Mucosa of rectum (tissue), 2 donors: ENCODE measurements at regions not wholly inside any gene's neighbourhood (a gene's known extent, or its start where the extent isn't known, plus 50 kb on each side); places are given as distances from the start of the nearest gene placed in this dataset.

Source experiments
- H3K27ac ChIP-seq, 2 donors: one replicate each; pipeline ENCODE4 v1.7.0; 2013; ENCODE audit warnings: inconsistent platforms in 2 of 2, low read depth in 2 of 2, low read length in 2 of 2
- H3K27me3 ChIP-seq, 2 donors: one replicate each; pipeline ENCODE4 v1.7.0; 2013; ENCODE audit warnings: low read length in 2 of 2; ENCODE audit not compliant: control insufficient read depth in 2 of 2, insufficient read depth in 2 of 2
- H3K36me3 ChIP-seq, 2 donors: one replicate each; pipeline ENCODE4 v1.7.0; 2013; ENCODE audit warnings: low read length in 2 of 2; ENCODE audit not compliant: control insufficient read depth in 2 of 2, insufficient read depth in 2 of 2
- H3K4me1 ChIP-seq, 2 donors: one replicate each; pipeline ENCODE4 v1.7.0; 2013; ENCODE audit warnings: low read length in 2 of 2, mild to moderate bottlenecking in 1 of 2; ENCODE audit not compliant: control insufficient read depth in 2 of 2, insufficient read depth in 2 of 2
- H3K4me3 ChIP-seq, 2 donors: one replicate each; pipeline ENCODE4 v1.7.0; 2013; ENCODE audit warnings: low read length in 2 of 2
- H3K9ac ChIP-seq, 2 donors: one replicate each; pipeline ENCODE4 v1.7.0; 2013; ENCODE audit warnings: low read length in 2 of 2, low read depth in 1 of 2, mild to moderate bottlenecking in 1 of 2
- H3K9me3 ChIP-seq, 2 donors: one replicate each; pipeline ENCODE4 v1.7.0; 2013; ENCODE audit warnings: low read length in 2 of 2; ENCODE audit not compliant: control insufficient read depth in 2 of 2
- donor health status: healthy.
- donor health status: Normal muscosa, but diverticular disease.

GRCh38 chr5:159777049-159777660 is 139.1 kb upstream of the ADRA1B start:
- peaks cover 0 to 8% of the 10 kb centered on the region in 2 donors for H3K27me3 ChIP-seq
- no peak overlapping the region for H3K27ac ChIP-seq
- H3K36me3 ChIP-seq = no peaks in the 10 kb centered on the region
- no peak overlapping the region for H3K9ac ChIP-seq
- no peaks in the 10 kb centered on the region for H3K9me3 ChIP-seq
- H3K4me3 ChIP-seq = no peak overlapping the region
- H3K4me1 ChIP-seq = no peaks in the 10 kb centered on the region

GRCh38 chr5:159779481-159779880 is 136.8 kb upstream of the ADRA1B start:
- H3K36me3 ChIP-seq = no peaks in the 10 kb centered on the region
- H3K4me1 ChIP-seq = no peaks in the 10 kb centered on the region
- no peak overlapping the region for H3K27ac ChIP-seq
- no peak overlapping the region for H3K4me3 ChIP-seq
- peaks cover 0 to 3% of the 10 kb centered on the region in 2 donors for H3K27me3 ChIP-seq
- no peak overlapping the region for H3K9ac ChIP-seq
- H3K9me3 ChIP-seq = no peaks in the 10 kb centered on the region

GRCh38 chr5:159780246-159780645 is 136.0 kb upstream of the ADRA1B start:
- no peak overlapping the region for H3K4me3 ChIP-seq
- no peaks in the 10 kb centered on the region for H3K9me3 ChIP-seq
- no peaks in the 10 kb centered on the region for H3K36me3 ChIP-seq
- no peak overlapping the region for H3K27ac ChIP-seq
- no peak overlapping the region for H3K9ac ChIP-seq
- H3K4me1 ChIP-seq = no peaks in the 10 kb centered on the region
- H3K27me3 ChIP-seq = peaks cover 0 to 2% of the 10 kb centered on the region in 2 donors

GRCh38 chr5:159781626-159782157 is 134.6 kb upstream of the ADRA1B start:
- H3K4me3 ChIP-seq = no peak overlapping the region
- no peak overlapping the region for H3K27ac ChIP-seq
- no peaks in the 10 kb centered on the region for H3K9me3 ChIP-seq
- no peaks in the 10 kb centered on the region for H3K4me1 ChIP-seq
- no peaks in the 10 kb centered on the region for H3K36me3 ChIP-seq
- H3K27me3 ChIP-seq = peaks cover 0 to 2% of the 10 kb centered on the region in 2 donors
- no peak overlapping the region for H3K9ac ChIP-seq

GRCh38 chr5:159782197-159782994 is 133.9 kb upstream of the ADRA1B start:
- Histone ChIP-seq H3K4me1 (no peaks in the 10 kb centered on the region), H3K4me3 (no peak overlapping the region), H3K9me3 (no peaks in the 10 kb centered on the region), H3K27me3 (peaks cover 0 to 2% of the 10 kb centered on the region in 2 donors), H3K36me3 (no peaks in the 10 kb centered on the region), H3K27ac (no peak overlapping the region), H3K9ac (no peak overlapping the region)

GRCh38 chr5:159782995-159783300 is 133.3 kb upstream of the ADRA1B start:
- H3K27me3 ChIP-seq = peaks cover 0 to 2% of the 10 kb centered on the region in 2 donors
- H3K4me1 ChIP-seq = peaks cover 0 to 4% of the 10 kb centered on the region in 2 donors
- no peak overlapping the region for H3K27ac ChIP-seq
- H3K9ac ChIP-seq = no peak overlapping the region
- no peak overlapping the region for H3K4me3 ChIP-seq
- H3K9me3 ChIP-seq = no peaks in the 10 kb centered on the region
- no peaks in the 10 kb centered on the region for H3K36me3 ChIP-seq

DNA sequence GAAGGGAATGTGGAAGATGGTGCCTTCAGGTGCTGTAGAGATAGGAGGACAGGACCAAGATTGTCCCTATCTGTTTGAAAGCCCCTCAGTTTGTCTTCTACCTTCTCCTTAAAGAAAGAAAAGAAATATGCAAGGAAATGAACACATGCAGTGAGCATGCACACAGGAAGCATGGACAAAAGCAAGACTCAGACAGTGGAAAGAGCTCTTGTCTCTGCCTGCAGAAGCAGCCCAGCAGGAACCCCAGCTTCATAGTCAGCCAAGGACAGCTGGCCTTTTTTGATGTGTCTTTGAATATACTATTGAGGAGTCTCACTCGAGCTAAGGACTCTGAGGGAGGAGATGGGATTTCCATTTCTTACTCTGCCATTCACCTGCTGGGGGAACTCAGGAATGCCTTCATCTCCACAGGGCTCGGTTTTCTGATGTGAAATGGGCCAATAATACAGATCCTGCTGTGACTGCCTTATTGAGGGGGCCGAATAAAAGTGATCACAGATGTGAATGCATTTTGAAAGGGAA is 132.5 kb upstream of the ADRA1B start:
- no peaks in the 10 kb centered on the region for H3K9me3 ChIP-seq
- peaks cover 0 to 2% of the 10 kb centered on the region in 2 donors for H3K27me3 ChIP-seq
- H3K9ac ChIP-seq = no peak overlapping the region
- no peaks in the 10 kb centered on the region for H3K36me3 ChIP-seq
- no peak overlapping the region for H3K27ac ChIP-seq
- peaks cover 0 to 6% of the 10 kb centered on the region in 2 donors for H3K4me1 ChIP-seq
- no peak overlapping the region for H3K4me3 ChIP-seq

- peaks cover 0 to 6% of the 10 kb centered on the region in 2 donors for H3K4me1 ChIP-seq
- H3K27ac ChIP-seq = no peak overlapping the region
- H3K9ac ChIP-seq = no peak overlapping the region
Measured at GRCh38 chr5:159784993-159785392, 131.3 kb upstream of the ADRA1B start.

GRCh38 chr5:159785656-159786055 is 130.6 kb upstream of the ADRA1B start:
- H3K27ac ChIP-seq = no peak overlapping the region
- peaks cover 0 to 6% of the 10 kb centered on the region in 2 donors for H3K4me1 ChIP-seq
- no peak overlapping the region for H3K9ac ChIP-seq
- H3K27me3 ChIP-seq = peaks cover 0 to 2% of the 10 kb centered on the region in 2 donors
- no peak overlapping the region for H3K4me3 ChIP-seq
- no peaks in the 10 kb centered on the region for H3K9me3 ChIP-seq
- H3K36me3 ChIP-seq = no peaks in the 10 kb centered on the region

More at GRCh38 chr5:159784993-159785392, 131.3 kb upstream of the ADRA1B start:
- Histone ChIP-seq H3K27me3 (peaks cover 0 to 2% of the 10 kb centered on the region in 2 donors), H3K4me3 (no peak overlapping the region), H3K36me3 (no peaks in the 10 kb centered on the region), H3K9me3 (no peaks in the 10 kb centered on the region)

DNA sequence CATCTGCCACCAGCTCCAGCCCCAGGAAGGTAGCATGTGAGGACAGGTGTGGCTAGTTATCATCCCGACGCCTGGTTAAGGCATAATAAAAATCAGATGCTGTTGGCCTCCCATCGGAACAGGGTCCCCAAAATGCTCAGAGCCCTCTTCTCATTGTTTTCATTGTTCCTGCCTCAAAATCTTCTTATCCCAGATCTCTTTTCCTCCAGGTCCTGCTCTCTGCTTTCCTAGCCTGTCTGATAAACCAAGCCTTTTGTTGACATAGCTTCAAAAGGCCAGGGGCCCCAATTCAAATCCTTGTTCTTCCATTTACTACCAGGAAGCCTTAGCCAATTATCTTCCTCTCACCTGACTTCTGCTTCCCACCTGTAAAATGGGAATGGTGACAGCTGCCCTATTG is 130.1 kb upstream of the ADRA1B start:
- peaks cover 0 to 2% of the 10 kb centered on the region in 2 donors for H3K27me3 ChIP-seq
- no peak overlapping the region for H3K4me3 ChIP-seq

More for the DNA sequence above, 130.1 kb upstream of the ADRA1B start:
- no peaks in the 10 kb centered on the region for H3K36me3 ChIP-seq
- H3K4me1 ChIP-seq = peaks cover 0 to 6% of the 10 kb centered on the region in 2 donors
- no peak overlapping the region for H3K9ac ChIP-seq
- no peak overlapping the region for H3K27ac ChIP-seq
- no peaks in the 10 kb centered on the region for H3K9me3 ChIP-seq
